ENCODE measurements at regions not wholly inside any gene's neighbourhood (a gene's known extent, or its start where the extent isn't known, plus 50 kb on each side); places are given as distances from the start of the nearest gene placed in this dataset.

- no peak for TF ChIP-seq CTCF (IDR thresholded peaks at IDR 0.05 in 2 of 3, conservative IDR thresholded peaks at IDR 0.05 in 1 of 3; ENCODE audit: borderline replicate concordance in 1 of 3, insufficient read depth in 1 of 3, low read depth in 2 of 3, low read length in 2 of 3)
- no peak for TF ChIP-seq POLR2A (IDR thresholded peaks at IDR 0.05; ENCODE audit: borderline replicate concordance, extremely low read depth, insufficient read depth, insufficient read length)
- TF ChIP-seq EZH2 (IDR thresholded peaks at IDR 0.05): no peak
- no peak for TF ChIP-seq ZNF274 (IDR thresholded peaks at IDR 0.05; ENCODE audit: low read depth, low read length)
- no peak for TF ChIP-seq CEBPB (IDR thresholded peaks at IDR 0.05; ENCODE audit: low read depth)
- no peak for TF ChIP-seq MAX (IDR thresholded peaks at IDR 0.05)
- TF ChIP-seq POLR2AphosphoS5 (IDR thresholded peaks at IDR 0.05; ENCODE audit: low read depth, low read length): no peak
- no peak for TF ChIP-seq REST (IDR thresholded peaks at IDR 0.05; ENCODE audit: low read depth)
- no peak for TF ChIP-seq YY1 (IDR thresholded peaks at IDR 0.05; ENCODE audit: extremely low read depth, insufficient replicate concordance, low read depth, low read length)
- TF ChIP-seq ZBTB33 (IDR thresholded peaks at IDR 0.05; ENCODE audit: extremely low read depth, insufficient replicate concordance, low read length): no peak
- no peak for TF ChIP-seq RAD21 (IDR thresholded peaks at IDR 0.05; ENCODE audit: low read depth)
- TF ChIP-seq EZH2phosphoT487 (IDR thresholded peaks at IDR 0.05; ENCODE audit: borderline replicate concordance): no peak
- no peak for TF ChIP-seq EGR1 (IDR thresholded peaks at IDR 0.05; ENCODE audit: low read depth)
Observed at GRCh38 chr2:147016181-147016580, 828.6 kb upstream of the ACVR2A start.
